ENCODE measurements at regions not wholly inside any gene's neighbourhood (a gene's known extent, or its start where the extent isn't known, plus 50 kb on each side); places are given as distances from the start of the nearest gene placed in this dataset.

DNA sequence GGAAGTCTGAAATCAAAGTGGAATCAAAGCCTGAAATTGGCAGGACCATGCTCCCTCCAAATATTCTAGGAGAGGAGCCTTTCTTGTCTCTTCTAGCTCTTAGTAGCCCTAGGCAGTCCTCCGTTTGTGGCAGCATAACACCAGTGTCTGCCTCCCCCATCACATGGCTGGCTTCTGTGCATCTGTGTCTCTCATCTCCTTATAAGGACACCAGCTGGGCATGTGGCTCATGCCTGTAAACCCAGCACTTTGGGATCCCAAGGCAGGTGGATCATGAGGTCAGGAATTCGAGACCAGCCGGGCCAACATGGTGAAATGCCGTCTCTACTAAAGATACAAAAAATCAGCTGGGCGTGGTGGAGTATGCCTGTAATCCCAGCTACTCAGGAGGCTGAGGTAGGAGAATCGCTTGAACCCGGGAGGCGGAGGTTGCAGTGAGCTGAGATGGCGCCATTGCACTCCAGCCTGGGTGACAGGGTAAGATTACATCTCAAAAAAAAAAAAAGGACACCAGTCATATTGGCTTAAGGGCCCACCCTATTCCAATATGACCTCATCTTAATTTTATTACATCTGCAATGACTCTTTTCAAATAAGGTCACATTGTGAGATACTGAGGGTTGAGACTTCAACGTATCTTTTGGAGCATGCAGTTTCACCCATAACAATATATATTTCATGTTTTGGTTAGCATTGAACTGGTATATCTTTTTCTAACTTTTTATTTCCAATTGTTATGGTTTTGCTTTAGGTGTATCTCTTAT, 148.0 kb upstream of the TPM1 start:
- H3K27me3 ChIP-seq (ENCODE audit: control insufficient read depth, insufficient read depth, low read length), result no peaks in the 10 kb centered on the region
- peak overlapping the region; percentile 67 for H3K27ac ChIP-seq (ENCODE audit: low read depth, low read length)
- ChIA-PET POLR2A (interaction anchor here (1.5 kb wide), 2 partner anchors 148 to 154 kb away, joined by 4 to 9 read pairs; partner anchors contain the start of gene TPM1), CTCF (no interaction called here)
- TF ChIP-seq, protein P1, sequence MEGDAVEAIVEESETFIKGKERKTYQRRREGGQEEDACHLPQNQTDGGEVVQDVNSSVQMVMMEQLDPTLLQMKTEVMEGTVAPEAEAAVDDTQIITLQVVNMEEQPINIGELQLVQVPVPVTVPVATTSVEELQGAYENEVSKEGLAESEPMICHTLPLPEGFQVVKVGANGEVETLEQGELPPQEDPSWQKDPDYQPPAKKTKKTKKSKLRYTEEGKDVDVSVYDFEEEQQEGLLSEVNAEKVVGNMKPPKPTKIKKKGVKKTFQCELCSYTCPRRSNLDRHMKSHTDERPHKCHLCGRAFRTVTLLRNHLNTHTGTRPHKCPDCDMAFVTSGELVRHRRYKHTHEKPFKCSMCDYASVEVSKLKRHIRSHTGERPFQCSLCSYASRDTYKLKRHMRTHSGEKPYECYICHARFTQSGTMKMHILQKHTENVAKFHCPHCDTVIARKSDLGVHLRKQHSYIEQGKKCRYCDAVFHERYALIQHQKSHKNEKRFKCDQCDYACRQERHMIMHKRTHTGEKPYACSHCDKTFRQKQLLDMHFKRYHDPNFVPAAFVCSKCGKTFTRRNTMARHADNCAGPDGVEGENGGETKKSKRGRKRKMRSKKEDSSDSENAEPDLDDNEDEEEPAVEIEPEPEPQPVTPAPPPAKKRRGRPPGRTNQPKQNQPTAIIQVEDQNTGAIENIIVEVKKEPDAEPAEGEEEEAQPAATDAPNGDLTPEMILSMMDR (IDR thresholded peaks at IDR 0.05; ENCODE audit: low read depth, low read length), result no peak
- H3K4me3 ChIP-seq (ENCODE audit: low read depth, low read length), result no peak overlapping the region
- no peaks in the 10 kb centered on the region for H3K9me3 ChIP-seq (ENCODE audit: control insufficient read depth, insufficient read depth, low read length)
- DNase-seq (ENCODE audit: low read depth, low spot score), result no peak

DNA sequence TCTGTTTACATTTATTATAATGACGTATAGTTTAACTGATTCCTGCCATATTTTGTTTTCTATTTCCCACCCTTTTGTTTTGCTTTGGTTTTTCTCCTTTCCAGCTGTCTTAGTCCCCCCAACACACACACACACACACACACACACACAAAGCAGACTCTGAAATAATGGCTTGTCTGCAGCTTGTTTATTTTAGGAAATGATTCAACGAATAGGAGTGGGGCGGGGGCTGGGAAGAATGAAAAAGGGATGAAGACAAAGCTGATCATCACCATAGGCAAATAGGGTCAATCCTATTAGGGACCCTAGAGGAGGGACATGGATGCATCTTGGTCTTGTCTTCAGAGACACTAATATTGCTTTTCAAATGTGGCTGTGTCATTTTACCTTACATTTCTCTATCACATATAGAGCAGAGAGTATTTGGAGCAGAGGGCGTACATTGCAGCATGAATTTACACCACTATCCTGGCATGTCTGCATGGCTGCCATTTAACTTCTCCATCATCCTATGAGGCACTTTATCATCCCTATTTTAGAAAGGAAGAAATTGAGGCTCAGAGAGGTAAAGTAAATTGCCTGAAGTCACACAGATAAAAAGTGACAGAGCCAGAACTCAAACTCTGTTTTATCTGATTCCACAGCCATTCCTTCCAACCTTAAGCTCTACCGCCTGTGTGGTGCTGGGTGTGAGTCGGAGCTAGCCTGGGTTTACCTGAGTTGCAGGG, 147.2 kb upstream of the TPM1 start:
- H3K9me3 ChIP-seq (ENCODE audit: control insufficient read depth, insufficient read depth, low read length), result no peaks in the 10 kb centered on the region
- no peaks in the 10 kb centered on the region for H3K27me3 ChIP-seq (ENCODE audit: control insufficient read depth, insufficient read depth, low read length)
- no peak overlapping the region for H3K4me3 ChIP-seq (ENCODE audit: low read depth, low read length)
- peak overlapping the region; percentile 100 for H3K27ac ChIP-seq (ENCODE audit: low read depth, low read length)
- ChIA-PET POLR2A (interaction anchor here (0.7 to 1.7 kb wide), 8 partner anchors 8 to 153 kb away, joined by 3 to 12 read pairs (median 4); partner anchors contain the start of gene TPM1), CTCF (interaction anchor here (0.5 to 1.5 kb wide), 3 partner anchors 7 to 152 kb away, joined by 3 to 5 read pairs (median 3); no protein-coding TSS in a partner anchor)
- DNase-seq (ENCODE audit: low read depth, low spot score), result peak; percentile 61
- TF ChIP-seq, protein P1 (IDR thresholded peaks at IDR 0.05; ENCODE audit: low read depth, low read length), result no peak

DNA sequence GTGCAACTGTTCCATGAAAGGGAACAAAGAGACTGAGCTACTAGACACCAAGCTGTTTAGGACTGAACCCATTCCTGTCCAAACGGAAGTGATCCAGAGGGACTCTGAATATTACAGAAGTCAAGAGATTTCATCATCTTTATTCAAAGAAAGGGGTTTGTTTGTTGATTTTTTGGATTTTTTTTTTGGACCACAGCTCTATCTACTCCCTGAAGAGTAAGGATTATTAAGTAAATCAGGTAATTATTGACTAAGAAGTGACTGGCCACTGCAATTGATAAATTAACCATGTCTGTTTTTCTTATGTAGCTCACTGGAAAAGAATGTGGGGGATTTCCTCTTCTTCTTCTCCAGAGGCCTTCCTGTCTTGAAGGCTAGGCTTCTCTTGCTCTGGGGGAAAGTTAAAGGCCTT, 146.6 kb upstream of the TPM1 start:
- CTCF ChIA-PET, result interaction anchor here (0.5 to 1.5 kb wide), 3 partner anchors 8 to 153 kb away, joined by 3 to 5 read pairs (median 3); no protein-coding TSS in a partner anchor
- H3K27me3 ChIP-seq (ENCODE audit: control insufficient read depth, insufficient read depth, low read length), result no peaks in the 10 kb centered on the region
- H3K4me3 ChIP-seq (ENCODE audit: low read depth, low read length), result no peak overlapping the region; the same call in 1 of the 2 replicates
- no peaks in the 10 kb centered on the region for H3K9me3 ChIP-seq (ENCODE audit: control insufficient read depth, insufficient read depth, low read length)
- peak; percentile 72 for DNase-seq (ENCODE audit: low read depth, low spot score)
- POLR2A ChIA-PET, result interaction anchor here (0.8 to 1.7 kb wide), 8 partner anchors 9 to 152 kb away, joined by 4 to 12 read pairs (median 5); partner anchors contain the start of gene TPM1
- TF ChIP-seq, protein P1 (IDR thresholded peaks at IDR 0.05; ENCODE audit: low read depth, low read length), result no peak
- peak overlapping the region; percentile 100 for H3K27ac ChIP-seq (ENCODE audit: low read depth, low read length)

DNA sequence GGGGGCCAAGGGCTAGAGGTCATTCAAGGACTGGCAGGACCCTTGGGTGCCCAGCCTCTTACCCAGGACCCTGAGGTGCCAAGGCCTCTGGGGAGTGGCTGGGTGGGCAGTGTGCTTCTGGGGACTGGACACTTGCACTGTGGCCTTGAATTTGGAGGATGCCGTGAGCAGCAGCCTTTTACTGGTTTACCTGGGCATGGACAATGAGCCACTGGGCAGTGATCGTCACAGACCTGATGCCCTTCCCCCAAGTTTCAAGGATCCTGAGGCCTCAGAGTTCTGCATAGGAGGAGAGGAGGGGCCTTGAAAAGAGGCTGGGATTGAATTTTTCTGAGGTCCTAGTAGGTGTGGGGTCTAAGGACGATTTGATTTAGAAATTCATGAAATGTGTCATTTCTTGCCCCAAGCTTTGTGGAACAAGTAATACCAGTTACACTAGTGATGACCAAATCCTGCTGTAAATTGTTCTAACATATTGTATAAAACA, 146.1 kb upstream of the TPM1 start:
- H3K27me3 ChIP-seq (ENCODE audit: control insufficient read depth, insufficient read depth, low read length), result no peaks in the 10 kb centered on the region
- peak overlapping the region; percentile 100 for H3K27ac ChIP-seq (ENCODE audit: low read depth, low read length)
- TF ChIP-seq, protein P1 (IDR thresholded peaks at IDR 0.05; ENCODE audit: low read depth, low read length), result no peak
- peak overlapping the region; percentile 20; the same call in 1 of the 2 replicates for H3K4me3 ChIP-seq (ENCODE audit: low read depth, low read length)
- ChIA-PET POLR2A (interaction anchor here (0.6 to 1.7 kb wide), 11 partner anchors 9 to 152 kb away, joined by 3 to 12 read pairs (median 4); partner anchors contain the start of gene TPM1), CTCF (interaction anchor here (0.8 to 1.5 kb wide), 2 partner anchors 151 to 154 kb away, joined by 3 to 5 read pairs; no protein-coding TSS in a partner anchor)
- no peaks in the 10 kb centered on the region for H3K9me3 ChIP-seq (ENCODE audit: control insufficient read depth, insufficient read depth, low read length)
- DNase-seq (ENCODE audit: low read depth, low spot score), result no peak

Data from AG04450 (cell line).